ENCODE measurements at regions not wholly inside any gene's neighbourhood (a gene's known extent, or its start where the extent isn't known, plus 50 kb on each side); places are given as distances from the start of the nearest gene placed in this dataset.

- TF ChIP-seq TRIM28 (IDR thresholded peaks at IDR 0.05) (no peak), CEBPB (tag; IDR thresholded peaks at IDR 0.05) (no peak), GTF3C2 (IDR thresholded peaks at IDR 0.05; ENCODE audit: borderline replicate concordance, extremely low read depth, insufficient read length) (no peak), POLR2A (conservative IDR thresholded peaks at IDR 0.05) (no peak), EZH2 (IDR thresholded peaks at IDR 0.05; ENCODE audit: borderline replicate concordance, low read depth, low read length) (no peak), ZNF175 (CRISPR knock-in tag; IDR thresholded peaks at IDR 0.05; ENCODE audit: low read depth) (no peak), TFE3 (CRISPR knock-in tag; IDR thresholded peaks at IDR 0.05) (no peak), RAD51 (IDR thresholded peaks at IDR 0.05; ENCODE audit: borderline replicate concordance, low read depth) (no peak), EP300 (IDR thresholded peaks at IDR 0.05; ENCODE audit: low read length) (no peak), ZNF217 (CRISPR knock-in tag; IDR thresholded peaks at IDR 0.05) (no peak), EGR1 (conservative IDR thresholded peaks at IDR 0.05) (no peak), KDM5B (IDR thresholded peaks at IDR 0.05; ENCODE audit: insufficient replicate concordance, low read depth, low read length) (no peak)
- TF ChIP-seq, protein P1, sequence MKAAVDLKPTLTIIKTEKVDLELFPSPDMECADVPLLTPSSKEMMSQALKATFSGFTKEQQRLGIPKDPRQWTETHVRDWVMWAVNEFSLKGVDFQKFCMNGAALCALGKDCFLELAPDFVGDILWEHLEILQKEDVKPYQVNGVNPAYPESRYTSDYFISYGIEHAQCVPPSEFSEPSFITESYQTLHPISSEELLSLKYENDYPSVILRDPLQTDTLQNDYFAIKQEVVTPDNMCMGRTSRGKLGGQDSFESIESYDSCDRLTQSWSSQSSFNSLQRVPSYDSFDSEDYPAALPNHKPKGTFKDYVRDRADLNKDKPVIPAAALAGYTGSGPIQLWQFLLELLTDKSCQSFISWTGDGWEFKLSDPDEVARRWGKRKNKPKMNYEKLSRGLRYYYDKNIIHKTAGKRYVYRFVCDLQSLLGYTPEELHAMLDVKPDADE (conservative IDR thresholded peaks at IDR 0.05; ENCODE audit: control insufficient read depth, low read depth, low read length), result no peak
These were observed 100.6 kb downstream of the ADRA2C start for GRCh38 chr4:3866813-3867129.

All from K562 (cell line).